ENCODE measurements at regions not wholly inside any gene's neighbourhood (a gene's known extent, or its start where the extent isn't known, plus 50 kb on each side); places are given as distances from the start of the nearest gene placed in this dataset.

DNA sequence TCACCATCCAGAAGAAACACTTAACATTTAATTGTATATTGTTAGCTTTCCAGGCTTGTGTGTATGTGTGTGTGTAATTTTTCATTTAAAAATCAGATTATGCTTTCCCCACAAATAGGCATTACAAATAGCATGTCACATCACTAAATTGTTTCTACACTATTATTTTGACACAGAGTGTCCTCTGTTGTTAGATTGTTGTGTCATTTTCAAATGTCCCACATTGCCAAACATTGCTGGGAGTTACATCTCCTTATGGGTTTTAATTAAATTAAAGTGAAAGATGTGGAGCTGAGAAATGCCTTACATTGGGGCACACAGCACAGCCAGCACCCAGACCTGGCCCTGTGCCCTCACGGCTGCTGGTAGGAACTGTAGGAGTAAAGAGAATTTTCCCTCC, 295.6 kb downstream of the ZEB1 start:
- ChIA-PET CTCF (interaction anchor here (0.6 kb wide), 1 partner anchor 313 kb away, joined by 3 read pairs; no protein-coding TSS in a partner anchor), POLR2A (no interaction called here)
- no peak for TF ChIP-seq PKNOX1 (IDR thresholded peaks at IDR 0.05)
- TF ChIP-seq FOXA1 (IDR thresholded peaks at IDR 0.05), result no peak
- TF ChIP-seq NFRKB (IDR thresholded peaks at IDR 0.05), result no peak
- no peak for TF ChIP-seq BHLHE40 (IDR thresholded peaks at IDR 0.05; ENCODE audit: borderline replicate concordance)
- TF ChIP-seq FOXM1 (IDR thresholded peaks at IDR 0.05; ENCODE audit: borderline replicate concordance), result no peak
- no peak for TF ChIP-seq CTBP1 (IDR thresholded peaks at IDR 0.05; ENCODE audit: borderline replicate concordance)
- no peak for TF ChIP-seq LEF1 (IDR thresholded peaks at IDR 0.05; ENCODE audit: borderline replicate concordance)
- no peak for TF ChIP-seq L3MBTL2 (conservative IDR thresholded peaks at IDR 0.05)
- no peak for TF ChIP-seq ARNT (IDR thresholded peaks at IDR 0.05)
- no peak for TF ChIP-seq ELF4 (IDR thresholded peaks at IDR 0.05)
- TF ChIP-seq FOXK2 (IDR thresholded peaks at IDR 0.05), result no peak
- no peak for TF ChIP-seq HDGF (IDR thresholded peaks at IDR 0.05; ENCODE audit: borderline replicate concordance)
- TF ChIP-seq SUZ12 (IDR thresholded peaks at IDR 0.05), result no peak
- TF ChIP-seq TARDBP (IDR thresholded peaks at IDR 0.05), result no peak
- TF ChIP-seq ZNF384 (IDR thresholded peaks at IDR 0.05), result no peak
- no peak for TF ChIP-seq SP1 (IDR thresholded peaks at IDR 0.05)
- no peak for DNase-seq (ENCODE audit: extremely low spot score)

- CTCF ChIA-PET, result no interaction called here
- POLR2A ChIA-PET, result no interaction called here
Observed at GRCh38 chr10:31612082-31612481, 293.1 kb downstream of the ZEB1 start.

GRCh38 chr10:31611161-31611560, 292.1 kb downstream of the ZEB1 start:
- ChIA-PET CTCF (no interaction called here), POLR2A (no interaction called here)
- no peak for DNase-seq (ENCODE audit: extremely low spot score)
- TF ChIP-seq NFRKB (IDR thresholded peaks at IDR 0.05) (no peak), CTBP1 (IDR thresholded peaks at IDR 0.05; ENCODE audit: borderline replicate concordance) (no peak), PKNOX1 (IDR thresholded peaks at IDR 0.05) (no peak), LEF1 (IDR thresholded peaks at IDR 0.05; ENCODE audit: borderline replicate concordance) (no peak), ELF4 (IDR thresholded peaks at IDR 0.05) (no peak), TARDBP (IDR thresholded peaks at IDR 0.05) (no peak), HDGF (IDR thresholded peaks at IDR 0.05; ENCODE audit: borderline replicate concordance) (no peak), L3MBTL2 (conservative IDR thresholded peaks at IDR 0.05) (no peak), FOXK2 (IDR thresholded peaks at IDR 0.05) (no peak), ZNF384 (IDR thresholded peaks at IDR 0.05) (no peak), BHLHE40 (IDR thresholded peaks at IDR 0.05; ENCODE audit: borderline replicate concordance) (no peak), ARNT (IDR thresholded peaks at IDR 0.05) (no peak), FOXM1 (IDR thresholded peaks at IDR 0.05; ENCODE audit: borderline replicate concordance) (no peak), SUZ12 (IDR thresholded peaks at IDR 0.05) (no peak), FOXA1 (IDR thresholded peaks at IDR 0.05) (no peak)

More at GRCh38 chr10:31612082-31612481, 293.1 kb downstream of the ZEB1 start:
- TF ChIP-seq NFRKB (IDR thresholded peaks at IDR 0.05) (no peak), CTBP1 (IDR thresholded peaks at IDR 0.05; ENCODE audit: borderline replicate concordance) (no peak), SP1 (IDR thresholded peaks at IDR 0.05) (no peak)
- DNase-seq (ENCODE audit: extremely low spot score), result no peak

- ChIA-PET POLR2A (no interaction called here), CTCF (no interaction called here)
- DNase-seq (ENCODE audit: extremely low spot score), result no peak
- TF ChIP-seq NFRKB (IDR thresholded peaks at IDR 0.05) (no peak), FOXK2 (IDR thresholded peaks at IDR 0.05) (no peak), SUZ12 (IDR thresholded peaks at IDR 0.05) (no peak), ELF4 (IDR thresholded peaks at IDR 0.05) (no peak), SP1 (IDR thresholded peaks at IDR 0.05) (no peak), TARDBP (IDR thresholded peaks at IDR 0.05) (no peak), L3MBTL2 (conservative IDR thresholded peaks at IDR 0.05) (no peak), ARNT (IDR thresholded peaks at IDR 0.05) (no peak), PKNOX1 (IDR thresholded peaks at IDR 0.05) (no peak), FOXM1 (IDR thresholded peaks at IDR 0.05; ENCODE audit: borderline replicate concordance) (no peak), FOXA1 (IDR thresholded peaks at IDR 0.05) (no peak), LEF1 (IDR thresholded peaks at IDR 0.05; ENCODE audit: borderline replicate concordance) (no peak), CTBP1 (IDR thresholded peaks at IDR 0.05; ENCODE audit: borderline replicate concordance) (no peak), HDGF (IDR thresholded peaks at IDR 0.05; ENCODE audit: borderline replicate concordance) (no peak), BHLHE40 (IDR thresholded peaks at IDR 0.05; ENCODE audit: borderline replicate concordance) (no peak)
Observed at GRCh38 chr10:31607481-31607880, 288.5 kb downstream of the ZEB1 start.

DNA sequence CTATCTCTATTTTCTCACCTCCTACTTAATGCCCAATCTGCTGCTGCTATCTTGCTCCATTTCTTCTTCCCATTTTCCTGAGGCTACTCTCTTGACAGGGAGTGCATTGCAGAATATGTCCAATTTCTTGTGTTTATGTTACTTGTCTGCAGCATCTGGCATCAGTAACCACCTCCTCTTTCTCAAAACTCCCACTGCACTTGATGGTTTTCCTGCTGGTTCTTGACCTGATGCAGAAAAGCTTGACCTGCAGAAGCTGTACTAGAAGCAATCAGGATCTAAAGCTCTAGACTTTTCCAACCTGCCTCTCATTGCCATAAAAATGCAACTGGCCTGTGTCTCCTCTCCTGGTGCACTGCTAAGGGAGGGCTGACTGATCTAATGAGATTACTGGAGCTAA, 287.8 kb downstream of the ZEB1 start:
- CTCF ChIA-PET, result no interaction called here
- POLR2A ChIA-PET, result no interaction called here
- DNase-seq (ENCODE audit: extremely low spot score), result no peak
- no peak for TF ChIP-seq FOXA1 (IDR thresholded peaks at IDR 0.05)
- TF ChIP-seq ZNF384 (IDR thresholded peaks at IDR 0.05), result no peak
- no peak for TF ChIP-seq CTBP1 (IDR thresholded peaks at IDR 0.05; ENCODE audit: borderline replicate concordance)
- TF ChIP-seq ARNT (IDR thresholded peaks at IDR 0.05), result no peak
- TF ChIP-seq FOXM1 (IDR thresholded peaks at IDR 0.05; ENCODE audit: borderline replicate concordance), result no peak
- no peak for TF ChIP-seq HDGF (IDR thresholded peaks at IDR 0.05; ENCODE audit: borderline replicate concordance)
- no peak for TF ChIP-seq LEF1 (IDR thresholded peaks at IDR 0.05; ENCODE audit: borderline replicate concordance)
- TF ChIP-seq NFRKB (IDR thresholded peaks at IDR 0.05), result no peak
- TF ChIP-seq ELF4 (IDR thresholded peaks at IDR 0.05), result no peak
- TF ChIP-seq BHLHE40 (IDR thresholded peaks at IDR 0.05; ENCODE audit: borderline replicate concordance), result no peak
- no peak for TF ChIP-seq PKNOX1 (IDR thresholded peaks at IDR 0.05)
